DMS114 treated with DMSO at 0.1 percent for 48 hours (cell line): ENCODE measurements at regions not wholly inside any gene's neighbourhood (a gene's known extent, or its start where the extent isn't known, plus 50 kb on each side); places are given as distances from the start of the nearest gene placed in this dataset.
"Not testable (repeated sequence)": the region's sequence is repeated elsewhere in the genome, so short reads cannot be mapped to it uniquely, and the experiment has no call there.

Experiments used
- DNase-seq: peaks from one replicate; lab custom pipeline; 2025; ENCODE audit not compliant: unreplicated experiment; lab: John Stamatoyannopoulos, UW

- no peak for DNase-seq
These were observed 235.2 kb upstream of the SGCG start for GRCh38 chr13:22945321-22946226.

DNA sequence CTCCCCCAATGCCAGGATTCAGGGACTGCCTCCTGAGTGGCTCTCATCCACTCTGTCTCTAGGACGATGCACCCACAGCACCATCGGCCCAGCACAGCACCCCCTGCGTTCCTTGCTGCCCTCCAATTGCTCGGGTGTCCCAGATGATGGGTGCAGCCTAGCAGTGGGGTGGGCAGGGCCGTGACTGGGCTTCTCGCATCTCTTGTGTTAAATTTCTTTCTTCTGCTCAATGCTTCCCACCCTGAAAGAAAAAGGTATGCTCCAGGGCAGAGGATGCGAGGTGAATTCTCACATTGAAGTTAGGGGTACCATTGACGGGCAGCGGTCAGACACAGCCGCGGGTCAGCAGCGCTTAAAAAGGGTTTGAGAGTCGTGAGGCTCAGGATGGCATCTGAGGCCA is 232.4 kb upstream of the SGCG start:
- DNase-seq = no peak

DNA sequence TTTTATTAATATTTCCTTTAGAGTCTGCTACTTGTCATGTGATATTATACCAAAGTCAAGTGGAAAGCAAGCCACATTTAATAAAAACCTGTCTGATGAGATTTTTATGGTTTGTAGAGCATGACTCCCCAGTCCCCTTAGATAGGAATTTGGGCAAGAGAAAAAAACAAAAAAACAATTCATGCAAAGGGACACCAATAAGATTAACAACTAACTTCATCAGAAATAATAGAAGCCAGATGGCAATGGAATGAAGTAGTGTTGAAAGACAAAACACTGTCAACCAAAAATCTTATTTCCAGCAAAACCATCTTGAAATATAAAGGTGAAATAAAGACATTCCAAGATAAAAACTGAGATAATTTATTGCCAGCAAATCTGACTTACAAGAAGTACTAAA is 228.8 kb upstream of the SGCG start:
- not testable (repeated sequence) for DNase-seq

GRCh38 chr13:22955147-22955546 is 225.6 kb upstream of the SGCG start:
- DNase-seq = not testable (repeated sequence)

DNA sequence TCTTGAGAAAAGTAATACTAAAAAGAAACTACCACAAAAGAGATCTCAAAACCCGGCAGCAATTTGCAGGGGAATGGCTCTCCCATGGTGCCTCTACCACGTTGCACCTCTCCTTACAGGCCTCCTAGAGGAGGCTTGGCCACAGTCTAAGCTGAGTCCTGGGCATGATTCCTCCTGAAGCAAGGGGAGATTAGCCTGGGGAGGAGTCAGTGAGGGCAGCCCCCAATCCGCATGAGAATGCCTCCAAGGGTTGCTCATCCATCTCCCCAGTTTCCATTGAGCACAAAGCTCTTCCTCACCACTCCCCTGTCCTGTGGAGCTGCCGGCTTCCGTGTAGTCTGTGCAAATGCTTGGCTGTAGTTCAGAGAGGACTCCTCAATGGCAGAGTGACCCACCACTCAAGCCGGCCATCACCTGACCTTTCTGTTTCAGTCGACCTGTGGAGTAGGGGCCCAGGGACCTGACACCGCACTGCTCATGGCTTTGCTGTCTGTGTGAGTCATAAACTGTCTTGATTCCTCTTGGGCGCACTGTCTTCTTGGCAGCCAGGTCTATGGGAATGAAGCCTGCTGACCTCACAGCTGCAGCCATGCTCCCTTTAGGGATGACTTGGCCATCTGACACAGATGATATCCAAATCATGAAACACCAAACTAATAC is 224.2 kb upstream of the SGCG start:
- DNase-seq = not testable (repeated sequence)

DNA sequence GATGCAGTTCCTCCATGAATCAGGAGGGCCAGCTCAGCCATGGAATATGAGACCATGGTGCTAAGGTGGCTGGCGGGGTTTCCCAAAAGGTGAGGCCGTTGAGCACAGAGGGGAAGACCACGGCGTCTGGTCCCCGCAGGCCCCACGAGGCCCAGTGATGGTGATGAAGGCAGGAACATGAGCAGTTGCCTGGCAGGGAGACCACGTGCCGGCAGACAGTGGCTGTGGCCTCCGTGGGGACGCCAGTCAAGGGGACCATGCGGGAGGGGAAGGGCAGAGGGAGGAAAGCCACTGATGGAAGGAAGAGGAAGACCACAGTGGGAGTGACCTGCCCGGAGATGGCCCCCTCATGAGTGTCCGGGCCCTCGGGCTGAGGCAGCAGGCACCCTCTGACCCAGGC is 220.9 kb upstream of the SGCG start:
- not testable (repeated sequence) for DNase-seq

GRCh38 chr13:22960827-22961226 is 220.0 kb upstream of the SGCG start:
- no peak for DNase-seq

- not testable (repeated sequence) for DNase-seq
These were observed 219.4 kb upstream of the SGCG start for GRCh38 chr13:22961342-22961741.

DNA sequence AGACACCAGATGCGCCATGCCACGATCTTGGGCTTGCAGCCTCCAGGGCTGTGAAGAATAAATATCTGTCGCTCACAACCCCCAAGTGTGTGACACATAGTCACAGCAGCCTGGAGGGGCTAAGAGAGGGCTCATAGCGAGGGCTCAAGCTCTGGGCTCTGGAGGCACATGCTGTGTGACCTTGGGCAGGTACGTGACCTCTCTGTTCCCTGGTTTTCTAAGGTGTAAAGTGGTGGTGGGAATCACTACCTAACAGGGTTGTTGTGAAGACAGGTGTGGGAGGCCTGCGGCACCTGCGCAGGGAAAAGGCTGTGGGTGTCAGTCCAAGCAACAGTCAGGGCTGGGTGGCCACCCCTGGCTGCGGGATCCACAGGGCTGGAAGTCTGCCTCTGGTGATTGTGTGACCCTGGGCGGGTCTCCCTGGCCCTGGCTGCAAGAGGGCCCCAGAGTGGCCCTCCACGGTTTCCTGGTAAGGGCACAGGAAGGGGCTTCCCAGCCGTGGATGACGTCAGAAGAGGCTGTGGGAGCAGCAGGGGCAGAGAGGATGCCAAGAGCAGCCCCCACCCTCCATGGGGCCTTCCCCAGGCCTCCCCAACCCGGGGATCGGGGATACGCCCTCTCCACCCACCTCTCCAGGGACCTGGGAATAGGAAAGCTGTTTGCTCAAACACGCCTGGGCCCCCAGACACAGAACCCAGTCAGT is 218.8 kb upstream of the SGCG start:
- no peak for DNase-seq

- DNase-seq = not testable (repeated sequence)
These were observed 217.3 kb upstream of the SGCG start for GRCh38 chr13:22963384-22964053.

GRCh38 chr13:22964245-22964966 is 216.4 kb upstream of the SGCG start:
- DNase-seq = no peak

GRCh38 chr13:22965011-22965857 is 215.5 kb upstream of the SGCG start:
- not testable (repeated sequence) for DNase-seq

DNA sequence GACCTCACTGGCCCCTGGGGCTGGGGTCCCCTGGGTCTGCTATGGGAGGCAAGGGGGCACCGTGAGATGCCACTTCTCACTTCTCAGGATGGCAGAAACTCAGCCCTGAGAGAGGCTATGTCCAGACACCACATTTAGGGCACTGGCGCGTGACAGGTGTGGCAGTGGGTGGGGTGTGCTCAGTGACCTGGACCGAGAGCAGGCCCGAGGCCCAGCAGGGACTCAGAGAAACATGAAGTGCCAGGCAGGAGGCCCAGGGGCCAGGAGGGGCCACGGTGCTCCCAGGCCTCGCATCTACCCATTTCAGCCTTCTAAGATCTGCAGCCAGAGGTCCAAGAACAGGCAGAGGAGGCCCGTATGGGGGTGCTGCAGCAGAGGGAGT is 214.9 kb upstream of the SGCG start:
- DNase-seq = not testable (repeated sequence)

- not testable (repeated sequence) for DNase-seq
These were observed 214.0 kb upstream of the SGCG start for GRCh38 chr13:22966753-22967152.

GRCh38 chr13:22967669-22968068 is 213.1 kb upstream of the SGCG start:
- no peak for DNase-seq

- DNase-seq = no peak
These were observed 200.8 kb upstream of the SGCG start for GRCh38 chr13:22979952-22980351.

DNA sequence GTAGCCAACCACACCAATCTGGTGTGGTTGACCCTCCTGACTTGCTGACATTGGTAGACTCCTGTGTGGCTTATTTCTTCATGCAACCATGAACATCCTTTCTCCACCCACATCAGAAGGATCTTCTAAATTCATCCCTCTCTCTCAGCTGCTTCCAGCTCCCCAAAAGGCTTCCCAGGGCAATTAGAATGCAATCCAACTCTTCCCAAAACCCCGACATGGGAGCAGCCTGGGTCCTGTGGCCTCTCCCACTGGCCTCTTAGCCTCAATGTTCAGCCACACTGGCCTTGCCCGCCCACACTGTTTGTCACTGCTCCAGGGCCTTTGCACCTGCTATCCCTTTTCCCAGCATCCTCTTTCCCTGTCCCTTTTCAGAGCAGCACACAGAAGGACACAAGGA is 199.8 kb upstream of the SGCG start:
- no peak for DNase-seq

DNA sequence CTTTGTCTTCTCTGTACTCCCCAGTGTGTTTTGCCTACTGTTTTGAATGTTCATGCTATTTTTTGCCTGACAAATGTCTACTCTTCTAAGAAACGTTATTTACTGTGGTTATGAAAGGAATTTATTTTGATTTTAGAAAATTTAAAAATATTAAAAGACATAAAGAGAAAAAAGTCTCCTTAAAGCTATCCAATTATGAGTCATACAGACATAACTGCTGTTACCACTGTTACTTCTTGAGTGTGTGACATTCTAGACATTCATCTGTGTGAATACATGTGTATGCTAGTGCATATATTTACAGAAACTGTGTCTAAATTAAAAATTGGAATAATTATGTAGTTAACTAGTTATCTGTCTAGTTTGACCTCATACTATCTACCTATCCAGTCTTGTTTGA is 187.6 kb upstream of the SGCG start:
- no peak for DNase-seq

- DNase-seq = no peak
These were observed 177.3 kb upstream of the SGCG start for GRCh38 chr13:23003446-23003845.

- DNase-seq = no peak
These were observed 173.4 kb upstream of the SGCG start for GRCh38 chr13:23007426-23007825.
